GM18870 (cell line): ENCODE measurements at regions not wholly inside any gene's neighbourhood (a gene's known extent, or its start where the extent isn't known, plus 50 kb on each side); places are given as distances from the start of the nearest gene placed in this dataset.

Experiments used
- ATAC-seq: cut with Tn5 transposase; IDR thresholded peaks from one replicate; pipeline ENCODE4 v1.9.1; 2021; ENCODE audit warnings: moderate library complexity; ENCODE audit not compliant: unreplicated experiment

DNA sequence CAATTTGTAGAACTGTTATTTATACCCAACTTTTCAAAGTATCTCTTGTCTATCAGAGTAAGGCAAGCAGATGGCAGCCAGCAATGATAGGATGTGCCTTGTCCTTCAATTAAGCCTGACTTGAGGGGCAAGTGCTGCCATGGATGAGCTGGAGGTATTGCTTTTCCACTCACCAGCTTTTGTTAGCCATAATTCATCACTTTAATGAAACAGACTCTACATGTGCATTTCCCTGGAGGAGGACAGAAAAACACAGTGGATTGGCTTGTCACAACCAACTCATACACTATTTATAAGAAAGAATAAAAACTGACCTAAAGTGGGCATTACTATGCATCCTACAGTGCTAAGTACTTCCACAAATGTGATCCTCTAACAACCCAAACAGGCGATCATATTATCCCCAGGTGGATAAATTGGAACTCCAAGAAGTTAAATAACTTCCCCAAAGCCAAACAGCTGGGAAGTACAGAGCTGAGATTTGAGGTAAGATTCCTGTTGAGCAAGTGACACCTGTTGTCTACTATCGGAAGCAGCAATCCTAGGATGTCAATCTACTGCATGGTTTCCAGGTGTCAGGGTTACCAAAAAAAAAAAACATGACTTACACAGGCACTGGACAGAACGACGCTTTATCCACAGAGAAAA lies 73.9 kb upstream of the NRSN1 start:
- no peak for ATAC-seq

DNA sequence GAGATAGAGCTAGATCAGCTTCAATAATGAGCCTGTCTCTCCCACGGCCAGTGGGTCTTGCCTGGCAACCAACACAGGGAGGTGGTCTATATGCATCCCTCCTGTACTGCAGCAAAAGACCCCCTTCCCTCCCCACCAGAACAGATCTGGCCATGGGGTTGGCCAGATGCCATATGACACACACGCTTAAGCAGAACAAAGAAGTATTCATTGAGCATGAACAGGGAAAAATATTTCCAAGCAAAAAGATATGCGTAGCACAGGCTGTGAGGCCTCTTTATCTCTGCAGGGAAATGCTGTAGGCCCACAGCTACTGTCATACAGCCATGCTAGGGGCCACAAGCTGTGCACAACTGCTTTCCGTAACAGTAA lies 73.4 kb upstream of the NRSN1 start:
- no peak for ATAC-seq

GRCh38 chr6:24053057-24053456 lies 73.0 kb upstream of the NRSN1 start:
- no peak for ATAC-seq

- no peak for ATAC-seq
Observed at GRCh38 chr6:24054388-24054787, 71.6 kb upstream of the NRSN1 start.

GRCh38 chr6:24056567-24056966 lies 69.4 kb upstream of the NRSN1 start:
- no peak for ATAC-seq

DNA sequence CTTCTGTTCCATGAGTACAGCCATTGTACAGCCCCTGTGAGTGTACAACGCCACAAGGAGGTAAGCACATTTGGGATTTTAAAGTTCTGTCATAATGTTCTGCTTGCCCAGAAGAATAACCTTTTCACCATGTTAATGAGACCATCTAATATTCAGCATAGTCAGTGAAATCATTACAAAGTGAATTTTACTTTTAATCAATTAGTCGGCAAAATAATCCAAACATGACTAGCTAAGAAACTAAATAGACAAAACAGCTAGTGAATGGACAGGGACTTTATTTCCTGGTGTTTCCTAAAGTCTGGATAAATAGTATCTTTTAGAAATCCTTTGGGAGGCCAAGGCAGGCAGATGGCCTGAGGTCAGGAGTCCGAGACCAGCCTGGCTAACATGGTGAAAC lies 69.0 kb upstream of the NRSN1 start:
- ATAC-seq: no peak

DNA sequence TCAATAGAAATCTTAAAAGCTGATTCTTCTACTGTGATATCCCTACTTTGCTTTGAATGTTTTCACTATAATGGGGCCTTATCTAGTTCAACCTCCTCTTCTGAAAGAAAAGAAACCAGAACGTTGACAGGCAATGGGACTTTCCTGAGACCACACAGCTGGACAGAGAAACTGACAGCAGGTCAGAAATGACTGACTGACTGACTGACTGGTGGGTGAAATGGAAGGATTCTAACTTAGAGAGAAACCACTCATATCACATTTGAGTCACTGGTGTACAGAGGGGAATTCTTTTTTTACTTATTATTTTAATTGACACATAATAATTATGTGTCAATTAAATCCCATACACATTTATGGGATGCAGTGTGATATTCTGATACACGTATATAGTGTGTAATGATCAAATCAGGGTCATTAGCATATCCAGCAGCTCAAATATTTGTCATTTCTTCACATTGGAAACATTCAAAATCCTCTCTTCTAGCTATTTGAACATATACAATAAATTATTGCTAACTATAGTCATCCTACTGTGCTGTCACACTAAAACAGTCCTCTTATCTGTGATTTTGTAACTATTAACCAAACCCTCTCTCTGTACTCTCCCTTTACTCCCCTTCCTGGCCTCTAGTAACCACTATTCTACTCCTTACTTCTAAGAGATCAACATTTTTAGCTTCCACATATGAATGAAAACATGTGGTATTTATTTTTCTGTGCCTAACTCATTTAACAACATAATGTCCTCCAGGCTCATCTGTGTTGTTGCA lies 64.8 kb upstream of the NRSN1 start:
- peak; percentile 98 for ATAC-seq

DNA sequence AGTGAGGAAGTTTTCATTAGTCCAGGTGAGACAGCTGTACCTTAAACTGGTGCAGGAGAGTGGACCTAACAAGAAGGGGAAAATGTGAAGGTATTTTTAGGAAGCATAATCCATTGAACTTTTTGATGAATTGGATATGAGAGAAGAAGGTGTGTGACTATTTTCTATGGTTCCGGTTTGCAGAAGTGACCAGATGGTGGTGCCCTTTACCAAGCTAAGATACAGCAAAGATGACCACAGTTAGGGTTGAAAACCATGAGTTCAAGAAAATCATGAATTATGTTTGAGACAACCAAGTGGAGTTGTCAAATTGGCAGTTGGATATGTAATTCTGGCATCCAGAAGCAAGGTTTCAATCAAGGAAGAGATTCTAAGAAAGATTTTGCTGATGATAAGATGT lies 61.9 kb upstream of the NRSN1 start:
- ATAC-seq: no peak

DNA sequence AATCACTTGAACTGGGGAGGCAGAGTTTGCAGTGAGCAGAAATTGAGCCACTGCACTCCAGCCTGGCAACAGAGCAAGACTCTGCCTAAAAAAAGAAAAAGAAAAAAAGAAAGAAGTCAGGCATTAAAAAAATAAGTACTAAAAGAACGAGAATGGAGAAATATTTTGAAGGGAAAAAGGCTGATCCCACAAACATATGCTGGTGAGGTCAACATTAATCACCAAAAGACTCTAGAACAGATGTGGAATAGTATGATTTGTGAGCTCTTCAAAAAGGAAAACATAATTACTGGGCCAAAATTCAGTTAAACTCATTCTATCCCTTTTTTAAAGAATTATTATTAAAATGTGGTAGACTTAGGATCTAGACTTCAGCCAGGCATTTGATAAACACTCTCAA lies 61.2 kb upstream of the NRSN1 start:
- no peak for ATAC-seq

DNA sequence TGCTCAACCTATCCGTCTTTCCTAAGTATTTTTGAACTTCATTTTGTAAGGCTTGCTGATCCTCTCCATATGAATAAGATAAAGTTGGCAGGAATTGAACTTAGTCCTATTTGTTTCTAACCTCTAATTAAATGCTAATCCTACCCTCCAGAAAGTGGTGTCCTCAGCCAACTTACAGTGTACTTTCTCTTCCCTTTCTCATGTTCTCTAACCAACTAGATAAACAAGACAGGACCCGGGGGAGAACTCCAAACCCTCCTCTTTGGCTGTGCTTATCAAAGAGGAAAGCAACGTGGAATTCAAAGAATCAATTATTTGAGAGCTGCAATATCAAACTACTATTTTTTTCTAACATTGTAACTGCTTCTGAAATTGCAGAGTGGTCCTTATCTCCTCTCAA lies 56.5 kb upstream of the NRSN1 start:
- ATAC-seq: no peak

GRCh38 chr6:24072038-24072746 lies 53.8 kb upstream of the NRSN1 start:
- ATAC-seq: no peak

GRCh38 chr6:24076011-24076410 lies 50.0 kb upstream of the NRSN1 start:
- ATAC-seq: no peak
